GM21447 (cell line): ENCODE measurements at regions not wholly inside any gene's neighbourhood (a gene's known extent, or its start where the extent isn't known, plus 50 kb on each side); places are given as distances from the start of the nearest gene placed in this dataset.

Experiments
- ATAC-seq: cut with Tn5 transposase; IDR thresholded peaks from one replicate; pipeline ENCODE4 v1.9.1; 2021; ENCODE audit not compliant: unreplicated experiment

- no peak for ATAC-seq
Observed at GRCh38 chr18:8962855-8963635, 139.5 kb upstream of the NDUFV2 start.

- ATAC-seq = no peak
Observed at GRCh38 chr18:8963876-8964275, 138.6 kb upstream of the NDUFV2 start.

- no peak for ATAC-seq
Observed at GRCh38 chr18:8965398-8965797, 137.1 kb upstream of the NDUFV2 start.

GRCh38 chr18:8966821-8967220, 135.7 kb upstream of the NDUFV2 start:
- ATAC-seq = no peak

- no peak for ATAC-seq
Observed at GRCh38 chr18:8967573-8967972, 134.9 kb upstream of the NDUFV2 start.

DNA sequence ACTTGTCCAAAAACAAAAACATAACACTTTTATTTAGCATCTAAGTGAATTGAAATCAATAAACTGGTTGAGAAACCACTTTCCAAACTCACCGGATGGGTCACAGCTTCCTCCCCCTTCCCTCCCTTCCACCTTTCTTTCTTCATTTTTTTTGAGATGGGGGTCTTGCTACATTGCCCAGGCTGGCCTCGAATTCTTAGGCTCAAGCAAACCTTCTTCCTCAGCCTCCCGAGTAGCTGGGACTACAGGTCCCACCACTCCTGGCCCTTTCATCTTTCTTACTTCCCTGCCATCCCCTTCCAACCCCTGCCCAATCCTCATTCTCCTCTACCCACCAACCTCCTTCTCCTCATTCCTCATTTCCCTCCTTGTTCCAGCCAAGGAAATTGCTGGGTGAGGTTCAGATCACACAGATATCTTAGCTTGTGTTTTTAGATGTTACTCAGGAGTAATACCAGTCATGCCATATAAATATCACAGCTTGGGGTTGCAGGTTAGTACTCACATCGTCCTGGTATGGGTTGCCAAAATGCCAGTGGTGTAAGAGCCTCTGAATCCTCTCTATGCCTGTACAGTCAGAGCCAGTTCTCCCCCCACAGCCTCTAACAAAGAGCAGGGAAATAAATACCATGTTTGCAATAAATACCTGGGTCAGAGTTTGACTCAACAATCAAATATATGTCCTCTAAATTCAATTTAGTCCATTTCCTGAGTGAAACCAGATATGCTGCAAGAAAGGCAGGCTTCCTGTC, 132.7 kb upstream of the NDUFV2 start:
- no peak for ATAC-seq

DNA sequence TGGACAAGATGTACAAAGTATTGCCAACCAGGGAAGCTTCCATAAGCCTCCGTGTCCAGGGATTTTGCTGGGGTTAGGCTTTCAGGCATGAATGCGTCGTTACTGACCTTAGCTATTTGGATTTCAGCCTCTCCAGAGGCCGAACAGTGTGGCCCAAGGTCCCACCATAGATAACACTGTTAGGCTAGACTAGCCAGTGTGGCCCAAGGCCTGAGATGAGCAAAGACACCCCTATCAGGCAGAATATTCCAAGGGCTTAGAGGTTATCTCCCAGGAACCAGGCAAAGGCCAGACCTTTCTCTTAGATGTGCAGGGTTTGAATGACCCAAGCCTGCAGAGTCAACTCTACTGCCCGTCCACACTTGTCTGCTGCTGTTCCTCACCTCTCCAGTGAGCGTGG, 131.7 kb upstream of the NDUFV2 start:
- ATAC-seq = no peak

DNA sequence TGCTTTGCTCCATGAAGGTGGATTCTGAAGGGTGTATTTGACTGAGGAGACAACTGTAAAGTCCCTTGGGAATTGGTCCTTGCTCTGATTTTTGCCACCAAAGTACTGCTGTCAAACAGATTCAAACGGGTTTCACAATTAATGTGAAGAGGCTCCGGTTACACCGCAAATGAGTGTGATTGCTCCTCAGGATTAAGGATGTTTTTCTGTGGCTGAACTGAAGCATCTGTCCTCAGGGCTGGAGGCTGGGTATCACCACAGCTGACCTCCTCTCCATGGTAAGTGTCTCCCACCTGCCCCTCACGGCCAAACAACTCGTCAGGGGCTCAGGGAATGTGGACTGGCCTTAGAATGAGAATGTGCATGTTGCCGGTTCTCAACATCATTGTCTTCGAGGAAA, 130.4 kb upstream of the NDUFV2 start:
- no peak for ATAC-seq

DNA sequence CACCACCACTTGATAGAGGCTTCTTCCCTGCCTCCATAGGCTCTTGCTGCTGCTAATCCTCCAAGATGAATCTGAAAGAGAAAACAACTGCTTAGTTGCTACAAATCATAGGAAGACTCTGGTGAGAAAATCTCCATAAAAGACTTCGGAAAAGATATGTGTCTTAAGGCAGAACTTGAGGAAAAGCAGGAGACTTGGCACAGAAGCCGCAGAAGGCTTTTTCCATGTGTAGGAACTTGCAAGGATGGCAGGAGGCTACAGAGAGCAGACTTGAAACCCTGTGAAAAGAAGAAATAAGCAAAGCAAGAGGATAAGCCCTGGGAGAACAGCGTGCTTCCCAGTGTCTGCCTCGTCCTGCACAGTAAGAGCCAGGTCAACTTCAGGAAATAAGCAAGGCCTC, 128.2 kb upstream of the NDUFV2 start:
- no peak for ATAC-seq

GRCh38 chr18:8974696-8975095, 127.8 kb upstream of the NDUFV2 start:
- no peak for ATAC-seq

DNA sequence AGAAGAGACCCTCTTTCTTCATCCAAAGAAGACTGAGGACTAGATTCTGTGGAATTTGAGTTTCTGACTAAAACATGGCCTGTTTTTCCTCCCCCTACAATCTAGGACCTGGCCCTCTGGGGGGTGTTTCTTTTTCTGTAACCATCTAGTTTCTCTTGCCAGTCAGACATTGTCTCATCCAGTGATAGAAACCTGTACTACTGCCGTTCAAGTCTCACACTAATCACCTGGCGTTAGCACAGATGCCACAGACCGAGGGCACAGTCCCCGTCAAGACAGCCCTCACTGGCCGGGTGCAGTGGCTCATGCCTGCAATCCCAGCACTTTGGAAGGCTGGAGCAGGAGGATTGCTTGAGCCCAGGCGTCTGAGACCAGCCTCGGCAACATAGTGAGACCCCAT, 126.9 kb upstream of the NDUFV2 start:
- ATAC-seq = no peak

DNA sequence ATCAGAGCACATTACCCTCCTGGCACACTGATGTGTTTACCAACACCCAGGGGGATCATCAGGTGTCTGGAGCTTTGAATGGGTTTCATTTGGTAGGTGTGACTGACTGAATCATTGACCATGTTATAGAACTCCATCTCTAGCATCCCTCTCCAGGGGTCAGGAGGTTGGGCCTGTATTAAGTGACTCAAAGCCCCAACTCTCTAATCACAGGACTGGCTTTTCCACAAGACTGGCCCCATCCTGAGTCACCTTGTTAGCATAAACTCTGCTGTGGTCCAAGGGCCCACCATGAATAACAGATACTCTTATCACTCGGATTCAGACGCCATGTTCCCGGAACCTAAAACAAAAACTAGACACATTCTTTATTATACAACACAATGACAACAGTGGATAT, 125.9 kb upstream of the NDUFV2 start:
- ATAC-seq = no peak

- no peak for ATAC-seq
Observed at GRCh38 chr18:8977166-8977565, 125.3 kb upstream of the NDUFV2 start.

DNA sequence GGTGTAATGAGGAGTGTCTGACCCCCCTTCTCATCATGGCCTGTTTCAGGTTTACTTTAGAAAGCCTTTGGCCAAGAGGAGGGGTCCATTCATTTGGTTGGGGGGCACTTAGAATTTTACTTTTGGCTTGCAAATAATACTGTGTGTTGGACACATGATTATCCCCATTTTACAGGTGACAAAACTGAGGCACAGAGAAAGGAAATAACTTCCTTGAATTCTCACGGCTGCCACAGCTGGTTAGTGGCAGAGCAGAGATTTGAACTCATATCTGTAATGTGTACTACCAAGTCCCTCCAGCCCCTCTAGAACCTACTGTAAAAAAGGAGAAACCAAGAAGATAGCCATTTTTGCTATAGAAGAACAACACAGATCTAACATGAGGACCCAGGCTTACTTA, 124.8 kb upstream of the NDUFV2 start:
- no peak for ATAC-seq

DNA sequence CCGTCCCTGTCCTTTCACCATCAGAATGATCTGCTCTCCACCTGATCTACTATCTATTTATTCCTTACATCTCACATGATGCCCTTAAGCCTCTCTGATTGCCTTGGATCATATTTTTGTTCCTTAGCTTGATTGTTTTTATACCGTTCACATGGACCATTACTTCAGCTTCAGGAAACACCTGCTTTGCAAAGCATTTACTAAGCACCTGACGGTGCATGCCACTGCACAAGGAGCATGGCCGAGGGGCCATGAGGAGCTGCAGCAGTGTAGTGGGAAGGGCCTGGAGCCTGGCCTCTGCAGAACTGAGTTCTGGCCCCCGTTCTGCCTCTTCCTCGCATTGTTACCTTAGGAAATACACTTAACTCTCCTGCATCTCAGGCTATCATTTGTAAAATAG, 124.1 kb upstream of the NDUFV2 start:
- no peak for ATAC-seq

DNA sequence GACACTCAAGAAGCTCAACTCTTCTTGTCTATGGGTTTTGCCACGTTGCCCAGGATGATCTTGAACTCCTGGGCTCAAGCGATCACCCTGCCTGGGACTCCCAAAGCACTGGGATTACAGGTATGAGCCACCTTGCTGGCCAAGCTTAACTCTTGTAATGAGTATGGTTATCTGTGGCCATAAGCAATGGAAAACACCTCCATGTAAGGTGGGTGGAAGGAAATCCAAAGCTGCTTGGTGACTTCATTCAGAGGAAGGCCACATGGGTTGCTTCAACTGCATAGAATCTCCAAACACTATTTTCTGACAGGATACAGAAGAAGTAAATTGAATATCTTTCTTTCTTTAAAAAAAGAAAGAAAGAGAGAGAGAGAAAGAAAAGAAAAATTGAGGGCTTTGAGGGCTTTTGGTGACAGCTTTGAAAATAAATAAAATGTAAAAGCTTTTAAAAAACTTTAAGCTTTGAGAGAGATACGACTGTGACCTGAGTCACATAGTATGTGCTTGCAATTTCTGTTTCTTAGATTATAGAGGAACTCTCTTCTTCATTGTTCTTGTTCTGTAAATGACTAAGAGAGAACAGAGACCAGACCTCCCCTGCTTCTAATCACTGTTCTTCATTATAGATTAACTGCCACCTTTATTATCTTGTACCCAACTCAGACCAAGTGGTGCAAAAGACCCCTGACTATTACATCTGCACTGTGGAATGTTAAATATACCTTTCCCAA, 123.1 kb upstream of the NDUFV2 start:
- ATAC-seq = no peak

- ATAC-seq = no peak
Observed at GRCh38 chr18:8980496-8980895, 122.0 kb upstream of the NDUFV2 start.

DNA sequence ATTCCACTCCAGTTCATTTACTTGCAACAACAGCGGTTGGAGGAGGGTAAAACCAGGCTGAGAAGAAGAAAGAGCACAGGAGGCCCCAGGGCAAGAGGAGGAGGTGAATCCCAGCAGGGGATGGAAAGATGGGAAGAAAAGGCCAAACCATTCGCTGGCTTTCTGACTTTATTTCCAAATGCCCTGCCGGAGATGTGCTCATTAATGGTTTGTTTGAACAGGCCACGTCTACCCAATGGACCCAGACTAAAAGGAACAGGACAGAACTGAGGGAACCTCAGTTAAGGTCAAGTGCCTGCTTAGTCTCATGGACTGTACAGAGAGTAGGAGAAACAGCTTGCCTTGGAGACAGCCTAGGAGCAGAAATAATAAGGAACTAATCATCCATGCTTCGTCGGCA, 121.6 kb upstream of the NDUFV2 start:
- no peak for ATAC-seq

DNA sequence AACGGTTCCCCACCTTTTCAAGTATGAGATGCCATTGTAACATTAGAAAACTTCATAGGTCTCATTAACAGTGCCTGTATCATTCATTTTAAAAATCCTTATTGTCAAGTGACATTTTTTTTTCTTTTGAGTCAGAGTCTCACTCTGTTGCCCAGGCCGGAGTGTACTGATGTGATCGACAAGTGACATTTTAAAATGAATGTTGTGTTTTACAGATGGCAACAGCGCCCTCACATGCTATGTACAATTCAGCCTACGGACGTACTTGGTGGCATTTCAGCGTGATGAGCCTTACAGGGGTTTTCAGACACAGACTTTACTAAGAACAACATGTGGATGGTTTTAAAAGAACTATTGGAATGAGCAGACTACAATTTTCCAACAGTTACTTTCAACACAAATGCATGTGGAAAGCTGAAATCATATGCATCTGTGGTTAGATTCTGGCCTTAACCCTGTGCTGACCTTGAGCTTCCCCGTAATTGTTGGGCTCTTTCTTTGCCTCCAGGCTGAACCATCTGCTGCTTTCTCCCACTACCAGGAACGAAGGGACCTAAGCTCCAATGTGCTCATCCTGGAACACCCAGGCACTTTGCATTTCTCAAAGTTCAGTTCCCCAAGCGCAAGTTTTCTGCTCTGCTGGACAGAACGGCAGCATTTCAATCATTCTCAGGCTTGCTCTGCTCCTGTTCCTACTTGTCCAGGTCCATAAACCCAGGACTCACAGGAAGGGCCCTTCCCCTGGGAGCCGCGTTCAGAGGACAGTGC, 119.9 kb upstream of the NDUFV2 start:
- ATAC-seq = peak; percentile 47

- no peak for ATAC-seq
Observed at GRCh38 chr18:8983195-8983594, 119.3 kb upstream of the NDUFV2 start.

- no peak for ATAC-seq
Observed at GRCh38 chr18:8984131-8984721, 118.3 kb upstream of the NDUFV2 start.
